Ascending aorta (tissue), 2 donors: ENCODE measurements at regions not wholly inside any gene's neighbourhood (a gene's known extent, or its start where the extent isn't known, plus 50 kb on each side); places are given as distances from the start of the nearest gene placed in this dataset.

Experiments used
- DNase-seq, 2 donors: peaks; one replicate each; pipeline ENCODE4 v3.0.0-alpha.2; 2019; ENCODE audit warnings: low spot score in 2 of 2
- H3K27ac ChIP-seq, 2 donors: fragments of 200-600 bp; sonication (generic); one replicate each; pipeline ENCODE4 v1.5.1; 2016 to 2017; ENCODE audit warnings: mild to moderate bottlenecking in 1 of 2
- H3K27me3 ChIP-seq: fragments of 200-600 bp; sonication (generic); one replicate; pipeline ENCODE4 v1.5.1; 2017
- H3K36me3 ChIP-seq, 2 donors: fragments of 200-600 bp; sonication (generic); one replicate each; pipeline ENCODE4 v1.5.1; 2016
- H3K4me1 ChIP-seq, 2 donors: fragments of 200-600 bp; sonication (generic); one replicate each; pipeline ENCODE4 v1.5.1; 2016 to 2017; ENCODE audit warnings: mild to moderate bottlenecking in 1 of 2
- H3K4me3 ChIP-seq, 2 donors: fragments of 200-600 bp; sonication (generic); one replicate each; pipeline ENCODE4 v1.5.1; 2016 to 2017; ENCODE audit warnings: mild to moderate bottlenecking in 1 of 2
- H3K9me3 ChIP-seq, 2 donors: fragments of 200-600 bp; sonication (generic); one replicate each; pipeline ENCODE4 v1.5.1; 2016
- CTCF ChIP-seq, 3 experiments: fragments of 200-600 bp in 2 of 3; fragments of 450-650 bp in 1 of 3; sonication (generic) in 2 of 3; IDR thresholded peaks; one replicate each; pipeline ENCODE4 v1.5.1; 2016 to 2019; ENCODE audit warnings: antibody characterized with exemption in 3 of 3, mild to moderate bottlenecking in 1 of 3, moderate library complexity in 1 of 3
- intact Hi-C: fragments of 100-400 bp; cut with DNase I; formaldehyde crosslinking; loops from one replicate; pipeline ENCODE4 v1.15.1; 2023

GRCh38 chr10:131503992-131504391 lies 192.5 kb upstream of the TCERG1L start:
- intact Hi-C loops: no loop called here
- Histone ChIP-seq H3K4me3 (no peak overlapping the region), H3K27ac (no peak overlapping the region), H3K27me3 (no peaks in the 10 kb centered on the region), H3K9me3 (peaks cover 0 to 8% of the 10 kb centered on the region in 2 donors), H3K36me3 (no peaks in the 10 kb centered on the region), H3K4me1 (no peaks in the 10 kb centered on the region)
- no peak for TF ChIP-seq CTCF (IDR thresholded peaks at IDR 0.05)
- DNase-seq: no peak

- DNase-seq: no peak
- intact Hi-C loops: no loop called here
- H3K4me1 ChIP-seq: no peaks in the 10 kb centered on the region
These were observed 199.9 kb upstream of the TCERG1L start for GRCh38 chr10:131511391-131511790.

GRCh38 chr10:131512852-131513251 lies 201.3 kb upstream of the TCERG1L start:
- TF ChIP-seq CTCF (IDR thresholded peaks at IDR 0.05): no peak
- no peaks in the 10 kb centered on the region for H3K27me3 ChIP-seq

More at GRCh38 chr10:131511391-131511790, 199.9 kb upstream of the TCERG1L start:
- Histone ChIP-seq H3K27ac (no peak overlapping the region), H3K9me3 (no peaks in the 10 kb centered on the region), H3K4me3 (no peak overlapping the region), H3K27me3 (no peaks in the 10 kb centered on the region), H3K36me3 (no peaks in the 10 kb centered on the region)
- no peak for TF ChIP-seq CTCF (IDR thresholded peaks at IDR 0.05)

GRCh38 chr10:131513445-131513844 lies 201.9 kb upstream of the TCERG1L start:
- H3K36me3 ChIP-seq: no peaks in the 10 kb centered on the region
- TF ChIP-seq CTCF (IDR thresholded peaks at IDR 0.05): no peak
- H3K4me3 ChIP-seq: no peak overlapping the region
- intact Hi-C loops: no loop called here
- H3K27me3 ChIP-seq: no peaks in the 10 kb centered on the region
- no peak overlapping the region for H3K27ac ChIP-seq
- DNase-seq: no peak
- H3K9me3 ChIP-seq: no peaks in the 10 kb centered on the region
- no peaks in the 10 kb centered on the region for H3K4me1 ChIP-seq

More at GRCh38 chr10:131512852-131513251, 201.3 kb upstream of the TCERG1L start:
- no peak overlapping the region for H3K4me3 ChIP-seq
- intact Hi-C loops: no loop called here
- H3K27ac ChIP-seq: no peak overlapping the region
- H3K36me3 ChIP-seq: no peaks in the 10 kb centered on the region
- no peak for DNase-seq
- H3K4me1 ChIP-seq: no peaks in the 10 kb centered on the region
- no peaks in the 10 kb centered on the region for H3K9me3 ChIP-seq

GRCh38 chr10:131513901-131514300 lies 202.4 kb upstream of the TCERG1L start:
- Histone ChIP-seq H3K27me3 (no peaks in the 10 kb centered on the region), H3K4me3 (no peak overlapping the region), H3K27ac (no peak overlapping the region), H3K4me1 (no peaks in the 10 kb centered on the region), H3K9me3 (no peaks in the 10 kb centered on the region), H3K36me3 (no peaks in the 10 kb centered on the region)
- intact Hi-C loops: no loop called here
- no peak for TF ChIP-seq CTCF (IDR thresholded peaks at IDR 0.05)
- no peak for DNase-seq

- H3K27me3 ChIP-seq: no peaks in the 10 kb centered on the region
- no peaks in the 10 kb centered on the region for H3K9me3 ChIP-seq
- DNase-seq: no peak
- TF ChIP-seq CTCF (IDR thresholded peaks at IDR 0.05): no peak
- H3K4me3 ChIP-seq: no peak overlapping the region
- no peaks in the 10 kb centered on the region for H3K4me1 ChIP-seq
- no peak overlapping the region for H3K27ac ChIP-seq
- no peaks in the 10 kb centered on the region for H3K36me3 ChIP-seq
- intact Hi-C loops: no loop called here
These were observed 202.9 kb upstream of the TCERG1L start for GRCh38 chr10:131514454-131514853.
